HepG2 (cell line): ENCODE measurements at regions not wholly inside any gene's neighbourhood (a gene's known extent, or its start where the extent isn't known, plus 50 kb on each side); places are given as distances from the start of the nearest gene placed in this dataset.

ENCODE experiments used
- HDAC2 ChIP-seq: sonication (generic); formaldehyde crosslinking; IDR thresholded peaks from 2 replicates; pipeline ENCODE4 v1.4.0; 2020; ENCODE audit warnings: missing genetic modification reagents
- HMGA1 ChIP-seq: sonication (generic); formaldehyde crosslinking; conservative IDR thresholded peaks from 2 replicates; pipeline ENCODE4 v1.4.0; 2020; ENCODE audit warnings: missing genetic modification reagents
- MED1 ChIP-seq: sonication (generic); formaldehyde crosslinking; IDR thresholded peaks from 2 replicates; pipeline ENCODE4 v1.4.0; 2020; ENCODE audit warnings: missing genetic modification reagents
- MXD4 ChIP-seq: IDR thresholded peaks from 2 replicates; pipeline ENCODE4 v1.6.1; 2016; ENCODE audit warnings: mild to moderate bottlenecking, missing biosample characterization, missing genetic modification reagents
- NFIC ChIP-seq: IDR thresholded peaks from 2 replicates; pipeline ENCODE4 v1.6.1; 2012; ENCODE audit warnings: mild to moderate bottlenecking, low read length, inconsistent platforms
- PCBP2 ChIP-seq: fragments of 200-400 bp; formaldehyde crosslinking; optimal IDR thresholded peaks from 2 replicates; pipeline ENCODE3; 2018; ENCODE audit warnings: low read length, low read depth; ENCODE audit not compliant: poor library complexity, severe bottlenecking
- PRMT3 ChIP-seq: sonication (generic); formaldehyde crosslinking; IDR thresholded peaks from 2 replicates; pipeline ENCODE4 v1.8.1; 2022; ENCODE audit warnings: low read depth, mild to moderate bottlenecking, moderate library complexity, missing genetic modification reagents, borderline replicate concordance
- SAP130 ChIP-seq: IDR thresholded peaks from 2 replicates; pipeline ENCODE4 v1.6.1; 2016; ENCODE audit warnings: low read depth
- SP5 ChIP-seq: IDR thresholded peaks from 2 replicates; pipeline ENCODE4 v1.6.1; 2016; ENCODE audit warnings: low read depth, borderline replicate concordance
- SRSF9 ChIP-seq: fragments of 200-400 bp; formaldehyde crosslinking; IDR thresholded peaks from 2 replicates; pipeline ENCODE4 v1.6.1; 2018; ENCODE audit warnings: borderline replicate concordance, mild to moderate bottlenecking, low read depth, low read length; ENCODE audit not compliant: insufficient read depth, poor library complexity, severe bottlenecking
- TRIM24 ChIP-seq: sonication (generic); formaldehyde crosslinking; IDR thresholded peaks from 2 replicates; pipeline ENCODE4 v1.8.0; 2022; ENCODE audit warnings: mild to moderate bottlenecking, missing genetic modification reagents
- ZNF468 ChIP-seq: sonication (generic); formaldehyde crosslinking; IDR thresholded peaks from 2 replicates; pipeline ENCODE4 v1.8.0; 2022; ENCODE audit warnings: mild to moderate bottlenecking, moderate library complexity, missing genetic modification reagents
- TF ChIP-seq, protein P1 (sequence below): sonication (generic); formaldehyde crosslinking; IDR thresholded peaks from 2 replicates; pipeline ENCODE4 v1.4.0; 2020; ENCODE audit warnings: missing genetic modification reagents, borderline replicate concordance
- TF ChIP-seq, protein P2 (sequence below): IDR thresholded peaks from 2 replicates; pipeline ENCODE4 v1.6.1; 2016; ENCODE audit warnings: low read depth
- TF ChIP-seq, protein P3 (sequence below): sonication (generic); formaldehyde crosslinking; IDR thresholded peaks from 2 replicates; pipeline ENCODE4 v1.9.0; 2021; ENCODE audit warnings: missing genetic modification reagents, borderline replicate concordance
- TF ChIP-seq, protein P4 (sequence below): sonication (generic); formaldehyde crosslinking; IDR thresholded peaks from 2 replicates; pipeline ENCODE4 v1.5.0; 2020; ENCODE audit warnings: missing genetic modification reagents, mild to moderate bottlenecking, borderline replicate concordance
- TF ChIP-seq, protein P5 (sequence below): sonication (generic); formaldehyde crosslinking; IDR thresholded peaks from 2 replicates; pipeline ENCODE4 v1.4.0; 2020; ENCODE audit warnings: mild to moderate bottlenecking, missing genetic modification reagents

DNA sequence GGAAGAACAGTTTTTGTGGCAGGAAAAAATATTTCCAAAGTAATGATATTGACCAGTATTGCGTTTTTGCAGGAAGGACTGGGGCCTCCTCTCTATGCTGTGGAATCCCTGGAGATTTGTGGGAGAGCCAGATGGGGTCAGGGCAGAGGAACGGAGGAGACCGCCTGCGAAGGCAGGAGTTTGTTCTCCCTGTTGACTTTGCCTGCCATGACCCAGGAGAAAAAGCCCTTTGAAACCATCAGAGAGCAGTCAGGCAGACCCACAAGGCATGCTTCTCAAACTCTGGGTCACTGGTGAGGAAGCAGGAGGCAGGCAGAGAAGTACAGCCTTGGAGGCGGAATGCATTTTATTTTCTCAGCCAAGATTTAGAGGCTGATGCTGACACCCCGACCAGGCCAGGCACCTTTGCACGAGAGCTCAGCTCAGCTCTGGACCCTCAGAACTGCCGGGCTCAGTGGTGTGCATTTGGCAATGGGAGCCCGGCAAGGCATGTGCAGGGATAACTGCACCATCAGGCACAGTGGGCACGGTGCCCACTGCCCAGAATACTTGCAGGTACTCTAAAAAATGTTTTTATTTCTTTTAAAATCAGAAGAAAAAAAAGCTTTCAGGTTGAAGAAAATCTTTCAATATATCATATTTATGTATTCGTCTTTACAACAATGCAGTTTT lies 410.4 kb downstream of the RPS24 start (continued):
- TF ChIP-seq, protein P1, sequence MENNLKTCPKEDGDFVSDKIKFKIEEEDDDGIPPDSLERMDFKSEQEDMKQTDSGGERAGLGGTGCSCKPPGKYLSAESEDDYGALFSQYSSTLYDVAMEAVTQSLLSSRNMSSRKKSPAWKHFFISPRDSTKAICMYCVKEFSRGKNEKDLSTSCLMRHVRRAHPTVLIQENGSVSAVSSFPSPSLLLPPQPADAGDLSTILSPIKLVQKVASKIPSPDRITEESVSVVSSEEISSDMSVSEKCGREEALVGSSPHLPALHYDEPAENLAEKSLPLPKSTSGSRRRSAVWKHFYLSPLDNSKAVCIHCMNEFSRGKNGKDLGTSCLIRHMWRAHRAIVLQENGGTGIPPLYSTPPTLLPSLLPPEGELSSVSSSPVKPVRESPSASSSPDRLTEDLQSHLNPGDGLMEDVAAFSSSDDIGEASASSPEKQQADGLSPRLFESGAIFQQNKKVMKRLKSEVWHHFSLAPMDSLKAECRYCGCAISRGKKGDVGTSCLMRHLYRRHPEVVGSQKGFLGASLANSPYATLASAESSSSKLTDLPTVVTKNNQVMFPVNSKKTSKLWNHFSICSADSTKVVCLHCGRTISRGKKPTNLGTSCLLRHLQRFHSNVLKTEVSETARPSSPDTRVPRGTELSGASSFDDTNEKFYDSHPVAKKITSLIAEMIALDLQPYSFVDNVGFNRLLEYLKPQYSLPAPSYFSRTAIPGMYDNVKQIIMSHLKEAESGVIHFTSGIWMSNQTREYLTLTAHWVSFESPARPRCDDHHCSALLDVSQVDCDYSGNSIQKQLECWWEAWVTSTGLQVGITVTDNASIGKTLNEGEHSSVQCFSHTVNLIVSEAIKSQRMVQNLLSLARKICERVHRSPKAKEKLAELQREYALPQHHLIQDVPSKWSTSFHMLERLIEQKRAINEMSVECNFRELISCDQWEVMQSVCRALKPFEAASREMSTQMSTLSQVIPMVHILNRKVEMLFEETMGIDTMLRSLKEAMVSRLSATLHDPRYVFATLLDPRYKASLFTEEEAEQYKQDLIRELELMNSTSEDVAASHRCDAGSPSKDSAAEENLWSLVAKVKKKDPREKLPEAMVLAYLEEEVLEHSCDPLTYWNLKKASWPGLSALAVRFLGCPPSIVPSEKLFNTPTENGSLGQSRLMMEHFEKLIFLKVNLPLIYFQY (CRISPR knock-in tag) = peak; percentile 67; the same call in 1 of the 2 replicates
- no peak for TF ChIP-seq ZNF468 (CRISPR knock-in tag)
- TF ChIP-seq, protein P2, sequence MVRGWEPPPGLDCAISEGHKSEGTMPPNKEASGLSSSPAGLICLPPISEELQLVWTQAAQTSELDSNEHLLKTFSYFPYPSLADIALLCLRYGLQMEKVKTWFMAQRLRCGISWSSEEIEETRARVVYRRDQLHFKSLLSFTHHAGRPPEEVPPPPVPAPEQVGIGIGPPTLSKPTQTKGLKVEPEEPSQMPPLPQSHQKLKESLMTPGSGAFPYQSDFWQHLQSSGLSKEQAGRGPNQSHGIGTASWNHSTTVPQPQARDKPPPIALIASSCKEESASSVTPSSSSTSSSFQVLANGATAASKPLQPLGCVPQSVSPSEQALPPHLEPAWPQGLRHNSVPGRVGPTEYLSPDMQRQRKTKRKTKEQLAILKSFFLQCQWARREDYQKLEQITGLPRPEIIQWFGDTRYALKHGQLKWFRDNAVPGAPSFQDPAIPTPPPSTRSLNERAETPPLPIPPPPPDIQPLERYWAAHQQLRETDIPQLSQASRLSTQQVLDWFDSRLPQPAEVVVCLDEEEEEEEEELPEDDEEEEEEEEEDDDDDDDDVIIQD = no peak
- TF ChIP-seq HDAC2 (CRISPR knock-in tag) = peak; percentile 57; the same call in 1 of the 2 replicates
- peak; percentile 68 for TF ChIP-seq MED1
- TF ChIP-seq, protein P3, sequence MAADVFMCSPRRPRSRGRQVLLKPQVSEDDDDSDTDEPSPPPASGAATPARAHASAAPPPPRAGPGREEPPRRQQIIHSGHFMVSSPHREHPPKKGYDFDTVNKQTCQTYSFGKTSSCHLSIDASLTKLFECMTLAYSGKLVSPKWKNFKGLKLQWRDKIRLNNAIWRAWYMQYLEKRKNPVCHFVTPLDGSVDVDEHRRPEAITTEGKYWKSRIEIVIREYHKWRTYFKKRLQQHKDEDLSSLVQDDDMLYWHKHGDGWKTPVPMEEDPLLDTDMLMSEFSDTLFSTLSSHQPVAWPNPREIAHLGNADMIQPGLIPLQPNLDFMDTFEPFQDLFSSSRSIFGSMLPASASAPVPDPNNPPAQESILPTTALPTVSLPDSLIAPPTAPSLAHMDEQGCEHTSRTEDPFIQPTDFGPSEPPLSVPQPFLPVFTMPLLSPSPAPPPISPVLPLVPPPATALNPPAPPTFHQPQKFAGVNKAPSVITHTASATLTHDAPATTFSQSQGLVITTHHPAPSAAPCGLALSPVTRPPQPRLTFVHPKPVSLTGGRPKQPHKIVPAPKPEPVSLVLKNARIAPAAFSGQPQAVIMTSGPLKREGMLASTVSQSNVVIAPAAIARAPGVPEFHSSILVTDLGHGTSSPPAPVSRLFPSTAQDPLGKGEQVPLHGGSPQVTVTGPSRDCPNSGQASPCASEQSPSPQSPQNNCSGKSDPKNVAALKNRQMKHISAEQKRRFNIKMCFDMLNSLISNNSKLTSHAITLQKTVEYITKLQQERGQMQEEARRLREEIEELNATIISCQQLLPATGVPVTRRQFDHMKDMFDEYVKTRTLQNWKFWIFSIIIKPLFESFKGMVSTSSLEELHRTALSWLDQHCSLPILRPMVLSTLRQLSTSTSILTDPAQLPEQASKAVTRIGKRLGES (CRISPR knock-in tag) = no peak
- no peak for TF ChIP-seq SRSF9
- TF ChIP-seq NFIC = no peak
- TF ChIP-seq HMGA1 (CRISPR knock-in tag) = no peak
- no peak for TF ChIP-seq PCBP2
- TF ChIP-seq, protein P4, sequence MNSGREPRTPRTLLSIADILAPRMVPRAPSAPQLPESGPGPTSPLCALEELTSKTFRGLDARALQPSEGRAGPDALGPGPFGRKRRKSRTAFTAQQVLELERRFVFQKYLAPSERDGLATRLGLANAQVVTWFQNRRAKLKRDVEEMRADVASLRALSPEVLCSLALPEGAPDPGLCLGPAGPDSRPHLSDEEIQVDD = no peak
- no peak for TF ChIP-seq SP5 (CRISPR knock-in tag)
- TF ChIP-seq, protein P5, sequence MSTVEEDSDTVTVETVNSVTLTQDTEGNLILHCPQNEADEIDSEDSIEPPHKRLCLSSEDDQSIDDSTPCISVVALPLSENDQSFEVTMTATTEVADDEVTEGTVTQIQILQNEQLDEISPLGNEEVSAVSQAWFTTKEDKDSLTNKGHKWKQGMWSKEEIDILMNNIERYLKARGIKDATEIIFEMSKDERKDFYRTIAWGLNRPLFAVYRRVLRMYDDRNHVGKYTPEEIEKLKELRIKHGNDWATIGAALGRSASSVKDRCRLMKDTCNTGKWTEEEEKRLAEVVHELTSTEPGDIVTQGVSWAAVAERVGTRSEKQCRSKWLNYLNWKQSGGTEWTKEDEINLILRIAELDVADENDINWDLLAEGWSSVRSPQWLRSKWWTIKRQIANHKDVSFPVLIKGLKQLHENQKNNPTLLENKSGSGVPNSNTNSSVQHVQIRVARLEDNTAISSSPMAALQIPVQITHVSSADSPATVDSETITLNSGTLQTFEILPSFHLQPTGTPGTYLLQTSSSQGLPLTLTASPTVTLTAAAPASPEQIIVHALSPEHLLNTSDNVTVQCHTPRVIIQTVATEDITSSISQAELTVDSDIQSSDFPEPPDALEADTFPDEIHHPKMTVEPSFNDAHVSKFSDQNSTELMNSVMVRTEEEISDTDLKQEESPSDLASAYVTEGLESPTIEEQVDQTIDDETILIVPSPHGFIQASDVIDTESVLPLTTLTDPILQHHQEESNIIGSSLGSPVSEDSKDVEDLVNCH = no peak
- TF ChIP-seq TRIM24 (CRISPR knock-in tag) = no peak
- no peak for TF ChIP-seq PRMT3
- peak; percentile 14; the same call in 1 of the 2 replicates for TF ChIP-seq SAP130 (CRISPR knock-in tag)
- no peak for TF ChIP-seq MXD4 (CRISPR knock-in tag)
